A673 (cell line): ENCODE measurements at regions not wholly inside any gene's neighbourhood (a gene's known extent, or its start where the extent isn't known, plus 50 kb on each side); places are given as distances from the start of the nearest gene placed in this dataset.

ENCODE experiments used
- BruUV-seq: library from RNA; stranded (reverse); fragments of 400-500 nt; replicated peaks from 2 replicates; lab custom pipeline; 2021; lab: Mats Ljungman, UMichigan
- CTCF ChIA-PET: fragments of 300-600 bp; sonication (Branson Sonifier 250); formaldehyde crosslinking; loops from one replicate; lab custom pipeline; 2022; ENCODE audit warnings: antibody characterized with exemption; lab: Charles Lee
- POLR2A ChIA-PET: fragments of 300-600 bp; sonication (Branson Sonifier 250); formaldehyde crosslinking; loops from one replicate; lab custom pipeline; 2022; ENCODE audit warnings: antibody characterized with exemption; ENCODE audit not compliant: low non-redundant PET; lab: Charles Lee
- DNase-seq: peaks from one replicate; pipeline ENCODE4 v3.0.0-alpha.2; 2015; ENCODE audit warnings: low spot score
- H3K27ac ChIP-seq: fragments of 200-600 bp; sonication (generic); 2 replicates; pipeline ENCODE4 v1.5.1; 2016; ENCODE audit warnings: mixed run types, low read depth, mild to moderate bottlenecking, mixed read lengths, antibody characterized with exemption, low read length; ENCODE audit not compliant: poor library complexity, severe bottlenecking
- H3K27me3 ChIP-seq: fragments of 200-600 bp; sonication (generic); replicated peaks from 2 replicates; pipeline ENCODE4 v1.6.1; 2017; ENCODE audit warnings: mixed run types, low read depth, mild to moderate bottlenecking, mixed read lengths, antibody characterized with exemption, low read length; ENCODE audit not compliant: insufficient read depth, poor library complexity
- H3K36me3 ChIP-seq: fragments of 200-600 bp; sonication (generic); 2 replicates; pipeline ENCODE4 v1.6.1; 2016; ENCODE audit warnings: mixed run types, mild to moderate bottlenecking, mixed read lengths, antibody characterized with exemption, low read length; ENCODE audit not compliant: insufficient read depth, poor library complexity, severe bottlenecking
- H3K4me1 ChIP-seq: fragments of 200-600 bp; sonication (generic); 2 replicates; pipeline ENCODE4 v1.6.1; 2017; ENCODE audit warnings: mixed run types, mild to moderate bottlenecking, mixed read lengths, antibody characterized with exemption, low read length; ENCODE audit not compliant: insufficient read depth, poor library complexity, severe bottlenecking
- H3K4me3 ChIP-seq: fragments of 200-600 bp; sonication (generic); 2 replicates; pipeline ENCODE4 v1.5.1; 2016; ENCODE audit warnings: low read depth, mixed run types, mild to moderate bottlenecking, mixed read lengths, low read length; ENCODE audit not compliant: poor library complexity, severe bottlenecking
- H3K9me3 ChIP-seq: fragments of 200-600 bp; sonication (generic); 2 replicates; pipeline ENCODE4 v1.6.1; 2016; ENCODE audit warnings: mixed run types, low read depth, mild to moderate bottlenecking, mixed read lengths, antibody characterized with exemption, low read length; ENCODE audit not compliant: poor library complexity, severe bottlenecking
- CTCF ChIP-seq: fragments of 300-800, 200-600 bp; sonication (generic); conservative IDR thresholded peaks from 2 replicates; pipeline ENCODE4 v1.5.1; 2017; ENCODE audit warnings: low read depth, mild to moderate bottlenecking, antibody characterized with exemption, low read length, moderate library complexity, mixed read lengths
- EZH2 ChIP-seq: fragments of 200-600 bp; sonication (generic); IDR thresholded peaks from 2 replicates; pipeline ENCODE4 v1.6.1; 2017; ENCODE audit warnings: borderline replicate concordance, low read depth, mild to moderate bottlenecking, mixed read lengths, antibody characterized with exemption, low read length; ENCODE audit not compliant: poor library complexity, severe bottlenecking
- intact Hi-C: fragments of 100-400 bp; cut with micrococcal nuclease; formaldehyde crosslinking; loops from one replicate; pipeline ENCODE4 v1.10.0; 2022; ENCODE audit not compliant: unreplicated experiment

- CTCF ChIA-PET: no interaction called here
- Histone ChIP-seq H3K9me3 (no peaks in the 10 kb centered on the region), H3K27ac (no peak overlapping the region), H3K4me3 (no peak overlapping the region), H3K27me3 (no peaks in the 10 kb centered on the region), H3K36me3 (no peaks in the 10 kb centered on the region), H3K4me1 (peaks cover 5% of the 10 kb centered on the region)
- DNase-seq: no peak
- POLR2A ChIA-PET: interaction anchor here (0.7 kb wide), 1 partner anchor 200 kb away, joined by 4 read pairs; no protein-coding TSS in a partner anchor
- intact Hi-C loops: no loop called here
- no TSS peak for BruUV-seq
- no peak for TF ChIP-seq CTCF
- no peak for TF ChIP-seq EZH2
These were observed 181.0 kb upstream of the ANKRD28 start for GRCh38 chr3:15978801-15979200.

- ChIA-PET POLR2A (no interaction called here), CTCF (no interaction called here)
- no peaks in the 10 kb centered on the region for H3K27me3 ChIP-seq
- TF ChIP-seq CTCF (no peak), EZH2 (no peak)
- H3K27ac ChIP-seq: no peak overlapping the region
- H3K9me3 ChIP-seq: no peaks in the 10 kb centered on the region
- intact Hi-C loops: no loop called here
- DNase-seq: peak; percentile 9
- BruUV-seq: no TSS peak
- no peak overlapping the region for H3K4me3 ChIP-seq
- no peaks in the 10 kb centered on the region for H3K36me3 ChIP-seq
- peaks cover 5% of the 10 kb centered on the region for H3K4me1 ChIP-seq
These were observed 181.7 kb upstream of the ANKRD28 start for GRCh38 chr3:15979495-15979894.

GRCh38 chr3:15979900-15980299 is 182.1 kb upstream of the ANKRD28 start:
- CTCF ChIA-PET: no interaction called here
- BruUV-seq: no TSS peak
- H3K4me3 ChIP-seq: no peak overlapping the region
- intact Hi-C loops: no loop called here
- no peak overlapping the region for H3K27ac ChIP-seq
- POLR2A ChIA-PET: no interaction called here
- no peak for DNase-seq
- no peak for TF ChIP-seq EZH2
- TF ChIP-seq CTCF: no peak
- no peaks in the 10 kb centered on the region for H3K9me3 ChIP-seq
- H3K36me3 ChIP-seq: no peaks in the 10 kb centered on the region
- H3K27me3 ChIP-seq: no peaks in the 10 kb centered on the region
- H3K4me1 ChIP-seq: peaks cover 5% of the 10 kb centered on the region
